SIG-M5 (cell line): ENCODE measurements at regions not wholly inside any gene's neighbourhood (a gene's known extent, or its start where the extent isn't known, plus 50 kb on each side); places are given as distances from the start of the nearest gene placed in this dataset.
"Not testable (repeated sequence)": the region's sequence is repeated elsewhere in the genome, so short reads cannot be mapped to it uniquely, and the experiment has no call there.

ENCODE experiments used
- DNase-seq: peaks from one replicate; lab custom pipeline; 2025; lab: John Stamatoyannopoulos, UW

DNA sequence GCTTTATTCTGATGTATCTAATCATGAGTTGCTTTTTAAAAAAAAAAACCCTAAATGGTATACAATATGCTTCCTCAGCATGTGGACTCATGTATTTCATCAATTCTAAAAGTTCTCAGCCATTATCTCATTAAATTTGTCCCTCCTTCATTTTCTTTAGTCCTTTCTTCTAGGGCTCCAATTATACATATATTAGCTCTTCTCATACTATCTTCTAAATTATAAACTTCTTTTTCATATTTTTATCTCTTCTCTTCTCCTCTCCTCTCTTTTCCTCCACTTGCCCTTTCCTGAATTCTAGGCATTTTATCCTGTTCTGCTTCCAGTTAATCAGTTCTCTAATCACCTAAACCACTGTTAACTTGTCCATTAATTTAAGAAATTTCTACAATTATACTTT is 55.0 kb upstream of the IL33 start:
- no peak for DNase-seq

DNA sequence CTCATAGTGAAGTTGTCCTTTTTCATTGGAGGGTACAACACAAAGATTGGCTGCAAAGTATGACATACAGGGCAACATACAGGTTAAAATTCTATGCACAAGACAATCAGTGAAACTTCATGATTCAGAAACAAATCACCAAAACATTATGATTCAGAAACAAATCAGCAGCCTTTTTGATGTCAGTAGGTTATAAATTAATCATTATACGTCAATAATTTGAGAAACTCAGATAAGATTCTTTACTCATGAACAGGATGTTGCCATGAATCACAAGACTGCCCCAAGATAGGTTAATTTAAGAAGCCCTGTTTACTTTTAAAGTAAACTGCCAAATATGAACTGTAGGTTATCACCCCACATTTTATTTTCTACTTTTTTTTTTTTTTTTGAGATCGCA is 62.2 kb upstream of the IL33 start:
- no peak for DNase-seq

DNA sequence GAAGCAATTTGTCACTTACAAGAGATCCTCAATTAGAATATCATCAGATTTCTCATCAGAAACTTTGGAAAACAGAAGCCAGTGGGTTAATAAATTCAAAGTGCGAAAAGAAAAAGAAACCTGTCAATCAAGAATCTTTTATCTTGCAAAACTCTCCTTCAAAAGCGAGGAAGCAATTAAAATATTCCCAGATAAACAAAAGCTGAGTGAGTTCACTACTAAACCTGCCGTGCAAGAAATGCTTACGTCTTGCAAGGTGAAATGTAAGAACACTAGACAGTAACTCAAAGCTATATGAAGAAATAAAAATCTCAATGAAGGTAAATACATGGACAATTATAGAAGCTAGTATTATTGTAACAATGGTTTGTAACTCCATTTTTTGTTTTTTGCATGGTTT is 62.8 kb upstream of the IL33 start:
- no peak for DNase-seq

DNA sequence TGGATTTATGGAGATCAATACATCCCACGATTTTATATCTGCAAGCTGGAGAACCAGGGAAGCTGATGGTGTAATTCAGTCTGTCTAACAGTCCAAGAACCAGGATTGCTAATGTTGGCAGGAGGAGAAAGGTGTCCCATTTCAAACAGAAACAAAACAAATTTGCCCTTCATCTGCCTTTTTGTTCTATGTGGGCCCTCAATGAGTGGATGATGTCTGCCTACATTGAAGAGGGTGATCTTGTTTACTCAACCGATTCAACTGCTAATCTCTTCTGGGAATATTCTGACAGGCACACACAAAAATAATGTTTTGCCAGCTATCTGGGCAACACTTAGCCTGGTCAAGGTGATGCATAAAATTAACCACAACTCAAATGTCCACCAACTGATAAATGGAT is 65.1 kb upstream of the IL33 start:
- no peak for DNase-seq

DNA sequence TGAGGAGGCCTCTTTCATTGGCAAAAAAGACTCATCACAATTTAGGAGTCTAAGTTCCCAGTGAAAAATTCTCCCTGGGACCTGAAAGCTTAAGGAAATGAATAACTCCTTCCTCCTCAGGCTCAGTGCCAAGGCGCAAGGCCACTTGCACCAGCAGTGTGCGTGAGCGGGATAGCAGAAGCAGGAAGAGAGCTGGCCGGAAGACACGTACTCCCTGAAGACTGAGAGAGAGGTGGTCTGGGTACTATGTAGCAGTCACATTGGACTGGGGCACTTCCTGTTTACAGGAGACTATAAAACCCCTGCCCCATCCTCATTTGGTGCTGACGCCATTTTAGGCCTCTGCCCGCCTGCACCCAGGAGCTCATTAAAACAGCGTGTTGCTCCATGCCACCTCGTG is 66.3 kb upstream of the IL33 start:
- DNase-seq: no peak

DNA sequence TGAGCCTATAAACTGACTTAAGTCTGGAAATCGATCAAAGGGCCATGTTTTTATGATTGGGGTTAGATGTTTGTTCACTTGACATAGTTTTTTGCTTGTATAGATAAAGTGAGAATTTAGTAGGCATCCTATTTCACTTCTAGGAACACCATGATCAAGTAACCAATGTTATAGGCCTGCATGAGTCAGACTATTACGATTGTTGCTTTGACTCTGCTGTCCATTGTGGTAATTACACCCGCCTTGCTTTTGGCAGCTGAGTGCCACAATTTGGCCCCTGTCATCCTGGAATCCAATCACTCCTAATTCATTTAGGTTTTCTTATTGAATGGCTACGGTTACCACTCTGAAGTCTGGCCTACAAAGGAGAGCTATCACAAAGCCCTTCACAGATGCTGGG is 67.8 kb upstream of the IL33 start:
- no peak for DNase-seq

DNA sequence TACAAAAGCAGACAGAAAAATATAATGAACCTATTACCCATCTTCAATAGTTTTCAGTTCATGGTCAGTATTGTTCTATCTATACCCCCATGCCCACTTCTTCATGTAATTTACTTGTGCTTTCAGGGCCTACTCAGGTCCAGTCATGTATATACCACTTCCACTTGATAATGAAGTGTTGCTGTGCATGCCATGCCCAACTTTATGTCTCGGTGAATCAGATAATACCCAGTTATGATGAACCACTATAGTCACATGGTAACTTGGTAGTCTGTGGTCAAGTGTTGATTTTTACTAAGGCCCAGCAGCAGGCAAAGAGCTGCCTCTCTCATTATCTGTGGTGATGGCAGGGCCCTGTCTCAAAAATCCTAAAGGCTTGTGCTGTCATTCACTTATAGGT is 70.7 kb upstream of the IL33 start:
- no peak for DNase-seq

DNA sequence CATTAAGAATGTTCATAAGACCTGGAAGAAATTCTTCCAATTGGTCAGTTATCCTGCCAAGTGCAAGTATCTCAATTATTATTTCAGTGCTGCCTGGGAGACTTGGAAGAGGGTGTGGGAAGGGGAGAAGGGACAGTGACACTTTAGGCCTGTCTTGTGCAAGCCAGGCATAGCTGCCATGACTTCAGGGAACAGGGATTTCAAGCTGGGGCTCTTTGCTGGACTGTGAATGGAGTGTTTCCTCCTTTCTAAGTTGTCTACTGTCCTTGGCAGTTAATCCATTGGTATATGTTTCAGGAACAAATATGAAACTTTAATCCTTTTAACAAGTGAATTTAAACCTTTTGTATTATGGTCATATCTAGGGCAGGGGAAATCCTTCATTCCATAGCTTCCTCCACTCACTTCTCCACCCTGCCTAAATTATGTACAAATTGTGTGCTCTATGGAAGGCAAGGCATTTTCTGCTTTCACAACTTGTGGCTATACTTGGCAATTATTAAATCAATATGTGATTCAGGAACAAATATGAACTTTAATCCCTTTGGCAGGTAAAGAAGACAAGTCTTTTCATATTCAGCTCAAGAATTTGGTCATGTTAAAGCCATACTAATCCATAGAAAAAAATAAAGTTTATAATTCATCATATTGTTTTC is 72.7 kb upstream of the IL33 start:
- no peak for DNase-seq

DNA sequence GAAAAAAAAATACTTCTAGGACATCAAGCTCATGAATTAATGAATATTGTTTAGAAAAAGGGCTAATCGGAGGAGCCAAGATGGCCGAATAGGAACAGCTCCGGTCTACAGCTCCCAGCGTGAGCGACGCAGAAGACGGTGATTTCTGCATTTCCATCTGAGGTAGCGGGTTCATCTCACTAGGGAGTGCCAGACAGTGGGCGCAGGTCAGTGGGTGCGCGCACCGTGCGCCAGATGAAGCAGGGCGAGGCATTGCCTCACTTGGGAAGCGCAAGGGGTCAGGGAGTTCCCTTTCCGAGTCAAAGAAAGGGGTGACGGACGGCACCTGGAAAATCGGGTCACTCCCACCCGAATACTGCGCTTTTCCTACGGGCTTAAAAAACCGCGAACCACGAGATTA is 79.8 kb upstream of the IL33 start:
- not testable (repeated sequence) for DNase-seq

DNA sequence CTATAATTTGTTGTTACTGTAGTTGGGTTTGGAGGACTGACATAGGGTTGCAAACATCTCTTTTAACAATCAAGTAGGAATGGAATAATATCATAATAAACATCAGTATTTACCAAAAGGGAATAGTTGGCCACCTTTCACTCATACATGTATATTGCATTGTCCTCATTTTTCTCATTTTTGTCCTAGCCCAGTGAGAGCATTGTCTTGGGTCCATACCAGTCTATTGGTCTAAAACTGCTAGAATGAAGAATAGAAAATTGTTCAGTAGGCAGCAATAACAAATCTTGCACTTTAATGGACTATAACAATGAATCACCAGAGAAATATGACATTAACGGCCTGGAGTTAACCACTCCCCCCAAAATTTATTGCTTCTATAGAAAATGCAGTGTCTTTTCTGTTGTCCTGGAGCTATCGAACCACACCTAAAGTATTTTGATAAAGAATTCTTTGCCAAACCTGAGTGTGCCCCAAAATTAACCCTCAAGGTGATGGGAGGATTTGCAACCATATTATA is 80.9 kb upstream of the IL33 start:
- no peak for DNase-seq

DNA sequence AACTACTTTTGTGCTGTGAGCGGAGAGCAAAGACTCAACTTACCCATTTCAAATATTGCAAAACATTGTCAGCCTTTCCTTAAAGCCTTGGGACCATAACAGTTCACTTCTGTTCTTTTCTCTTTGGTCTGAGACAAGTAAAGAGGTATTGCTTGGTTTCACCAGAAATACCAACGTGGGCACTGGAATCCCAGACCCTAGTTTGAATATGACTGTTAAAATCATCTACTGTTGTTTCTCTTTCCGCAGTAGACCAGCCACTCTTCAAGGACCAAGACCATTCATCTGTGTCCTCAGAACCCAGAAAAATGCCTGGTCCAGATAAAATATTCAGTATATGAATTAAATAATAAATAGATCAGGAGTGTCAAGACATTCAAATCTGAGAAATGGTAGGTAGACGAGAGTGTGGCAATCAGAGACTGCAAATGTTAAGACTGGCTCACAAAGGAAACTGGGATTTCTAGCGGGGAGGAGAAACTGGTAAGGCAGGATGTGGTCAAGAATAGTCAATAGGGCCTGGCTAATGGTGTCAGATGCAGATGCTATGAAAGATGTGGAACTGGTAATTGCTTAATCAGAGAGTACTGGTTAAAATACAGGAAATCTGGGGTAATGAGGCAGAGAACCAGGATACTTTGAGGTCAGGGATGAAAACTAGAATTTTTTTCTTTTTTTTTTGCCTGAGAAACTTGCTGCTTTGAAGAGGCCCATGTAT is 82.1 kb upstream of the IL33 start:
- no peak for DNase-seq

DNA sequence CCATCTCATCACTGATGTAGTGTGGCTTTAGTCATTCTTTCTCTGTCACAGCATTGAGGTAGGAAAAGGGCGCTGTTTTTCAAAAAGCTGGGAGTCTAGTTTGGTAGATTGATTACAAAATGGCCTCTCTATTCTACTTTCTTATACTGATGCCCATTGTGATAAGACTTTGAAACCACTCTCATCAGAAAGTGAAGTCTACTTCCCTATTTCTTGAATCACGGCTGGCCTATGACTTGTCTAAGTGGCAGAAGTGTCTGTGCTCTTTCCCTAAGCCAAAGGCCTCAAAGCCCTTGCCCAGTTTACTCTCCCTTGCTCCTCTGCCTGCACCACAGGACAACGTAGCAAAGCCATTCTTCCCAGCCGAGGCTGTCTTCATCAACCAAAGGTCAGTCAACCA is 83.0 kb upstream of the IL33 start:
- no peak for DNase-seq

DNA sequence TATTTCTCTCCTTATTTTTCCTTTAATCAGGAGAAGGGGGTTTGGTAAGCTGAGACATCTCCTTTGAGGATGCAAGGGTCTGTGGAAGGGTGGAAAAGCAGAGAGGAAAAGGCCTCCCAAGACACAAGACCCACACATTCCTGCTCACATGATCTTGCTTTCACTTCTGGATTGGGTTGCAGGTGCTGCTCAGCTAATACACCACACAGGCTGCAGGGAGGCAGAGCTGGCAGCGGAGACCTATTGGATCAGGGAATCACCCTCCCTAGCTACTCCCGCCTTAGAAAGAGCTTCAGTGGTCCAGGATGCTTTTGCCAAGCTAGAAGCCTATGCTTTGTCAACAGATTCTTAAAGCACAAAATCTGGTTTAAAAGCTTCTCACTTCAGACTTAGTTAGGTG is 87.6 kb upstream of the IL33 start:
- DNase-seq: no peak

DNA sequence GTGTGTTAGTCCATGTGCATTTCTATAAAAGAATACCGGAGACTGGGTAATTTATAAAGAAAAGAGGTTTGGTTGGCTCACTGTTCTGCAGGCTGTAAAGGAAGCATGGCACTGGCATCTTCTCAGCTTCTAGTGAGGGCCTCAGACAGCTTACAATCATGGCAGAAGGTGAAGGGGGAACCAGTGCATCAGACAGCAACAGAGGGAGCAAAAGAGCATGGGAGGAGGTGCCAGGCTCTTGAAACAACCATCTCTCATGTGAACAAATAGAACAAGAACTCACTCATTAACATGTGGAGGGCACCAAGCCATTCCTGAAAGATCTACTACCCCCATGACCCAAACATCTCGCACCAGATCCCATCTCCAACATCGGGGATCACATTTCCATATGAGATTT is 89.2 kb upstream of the IL33 start:
- no peak for DNase-seq

DNA sequence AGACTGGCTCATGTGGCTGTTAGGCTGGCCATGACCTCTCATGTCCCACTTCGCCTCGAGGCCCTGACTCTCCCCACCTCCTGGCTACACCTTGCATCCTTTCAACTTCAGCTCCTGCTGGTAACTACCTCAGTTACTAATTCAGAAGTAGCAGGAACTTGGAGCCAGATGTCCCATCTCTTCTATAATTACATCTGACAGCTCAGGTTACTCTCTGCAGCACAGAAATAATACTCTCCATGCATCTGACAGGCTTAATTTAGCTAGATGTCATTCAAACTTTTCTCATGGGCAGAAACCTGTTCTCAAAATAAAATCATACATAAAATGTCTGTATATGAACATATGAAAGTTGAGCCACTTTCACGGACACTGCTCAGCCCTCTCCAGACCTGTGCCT is 92.2 kb upstream of the IL33 start:
- DNase-seq: no peak

DNA sequence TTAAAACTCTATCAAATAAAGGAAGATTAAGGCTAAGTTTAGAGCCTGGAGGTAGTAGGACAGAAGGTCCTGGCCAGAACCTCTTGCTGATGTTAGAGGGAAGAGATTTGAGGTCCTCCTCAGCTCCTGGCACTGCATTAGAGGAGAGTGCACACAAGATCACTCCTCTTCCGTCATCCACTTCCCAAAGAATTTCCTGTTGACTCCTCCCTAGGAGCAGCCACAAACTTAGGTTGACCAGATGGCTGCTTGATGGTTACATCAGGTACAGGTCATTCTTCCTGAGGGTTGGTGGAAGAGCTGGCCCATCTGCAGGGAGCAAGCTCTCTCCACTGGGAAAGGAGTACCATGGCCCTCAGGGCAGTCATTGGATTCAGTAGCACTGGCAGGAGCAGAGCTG is 93.9 kb upstream of the IL33 start:
- no peak for DNase-seq

DNA sequence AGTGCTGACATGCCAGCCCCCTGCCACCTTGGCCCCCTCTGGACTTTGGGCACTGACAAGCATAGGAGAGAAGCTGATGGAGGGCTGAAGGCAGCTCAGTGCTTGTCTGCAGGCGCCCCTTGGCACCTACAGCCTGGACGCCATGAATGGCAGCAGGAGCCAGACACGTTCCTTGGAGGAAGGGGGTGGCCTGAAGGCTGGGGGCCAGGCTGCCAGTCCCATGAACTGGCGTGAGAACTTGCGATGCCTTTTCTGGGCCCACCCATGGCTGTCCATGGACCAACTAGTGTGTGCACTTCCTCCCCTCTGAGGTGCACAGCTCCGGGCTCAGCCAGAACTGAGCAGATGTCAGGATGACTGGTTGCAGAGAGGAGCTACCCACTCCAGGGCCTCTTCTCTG is 99.0 kb upstream of the RANBP6 start:
- no peak for DNase-seq

DNA sequence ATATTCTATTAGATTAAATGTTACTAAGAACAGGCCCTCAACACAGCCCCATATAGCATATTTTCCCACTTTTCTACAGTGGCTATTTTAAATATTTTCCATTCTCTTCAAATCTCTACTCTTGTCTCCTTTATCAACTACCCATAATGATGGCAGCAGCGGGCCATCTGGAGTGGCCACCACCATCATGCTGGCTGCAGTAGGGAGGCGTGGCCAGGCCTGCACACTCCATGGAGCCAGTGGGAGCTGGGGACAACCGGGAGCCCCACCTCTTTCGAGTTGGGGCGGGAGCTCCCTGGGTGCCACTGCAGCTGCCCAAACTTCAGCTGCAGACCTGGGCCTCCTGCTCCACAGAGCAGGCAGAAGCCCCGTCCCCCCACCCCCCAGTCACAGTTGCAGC is 98.4 kb upstream of the RANBP6 start:
- no peak for DNase-seq

DNA sequence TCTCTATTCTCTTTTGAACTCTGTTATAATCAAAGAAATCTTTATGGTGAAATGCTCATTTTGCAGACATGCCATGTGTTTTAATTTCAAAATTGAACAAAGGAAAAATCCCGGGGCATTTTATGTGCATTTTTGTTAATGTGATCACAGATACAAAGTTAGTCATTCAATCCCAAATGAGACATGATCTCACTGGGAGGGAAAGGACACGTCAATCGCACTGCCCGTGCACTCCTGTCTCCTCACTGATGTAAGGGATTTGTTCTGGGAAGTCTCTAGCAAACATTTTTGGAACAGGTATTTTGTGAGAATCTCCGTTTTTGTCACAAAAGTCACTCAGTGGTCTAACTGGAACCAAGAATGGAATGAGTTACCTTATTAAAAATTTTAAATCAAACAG is 97.9 kb upstream of the RANBP6 start:
- DNase-seq: no peak

DNA sequence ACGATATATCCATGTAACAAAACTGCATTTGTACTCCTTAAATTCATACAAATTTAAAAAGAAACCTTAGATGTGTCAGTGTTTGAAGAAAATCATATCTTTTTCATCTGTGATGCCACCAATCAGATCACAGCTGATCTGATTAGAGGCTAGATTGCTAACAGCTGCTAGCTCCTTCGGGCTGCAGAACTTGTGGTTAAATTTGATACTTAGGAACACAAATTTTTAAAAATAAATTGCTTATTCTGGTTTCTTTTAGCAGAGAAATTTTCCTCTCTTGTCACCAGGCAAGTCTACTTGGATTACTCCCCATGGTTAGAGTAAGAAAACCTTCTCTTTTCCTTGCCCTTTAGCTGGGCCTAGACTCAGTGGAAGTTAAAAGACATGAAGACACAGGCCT is 94.6 kb upstream of the RANBP6 start:
- no peak for DNase-seq

DNA sequence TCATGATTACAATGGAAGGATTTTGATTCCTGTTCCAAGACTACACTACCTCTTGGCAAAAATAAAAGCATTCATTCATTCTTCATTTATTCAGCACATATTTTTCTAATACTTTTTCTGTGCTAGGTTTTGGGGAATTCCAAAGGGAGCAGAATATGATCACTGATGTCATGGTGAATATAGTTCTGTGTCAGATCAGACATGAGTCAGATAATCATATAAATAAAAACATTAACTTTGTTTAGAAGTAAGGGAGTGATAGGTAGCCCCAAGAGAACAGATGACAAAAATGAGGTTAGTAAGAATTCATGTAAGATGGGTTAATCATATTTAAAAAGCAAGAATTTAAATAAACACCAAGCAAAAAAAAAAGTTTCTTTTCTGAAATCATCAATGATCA is 94.1 kb upstream of the RANBP6 start:
- DNase-seq: no peak

DNA sequence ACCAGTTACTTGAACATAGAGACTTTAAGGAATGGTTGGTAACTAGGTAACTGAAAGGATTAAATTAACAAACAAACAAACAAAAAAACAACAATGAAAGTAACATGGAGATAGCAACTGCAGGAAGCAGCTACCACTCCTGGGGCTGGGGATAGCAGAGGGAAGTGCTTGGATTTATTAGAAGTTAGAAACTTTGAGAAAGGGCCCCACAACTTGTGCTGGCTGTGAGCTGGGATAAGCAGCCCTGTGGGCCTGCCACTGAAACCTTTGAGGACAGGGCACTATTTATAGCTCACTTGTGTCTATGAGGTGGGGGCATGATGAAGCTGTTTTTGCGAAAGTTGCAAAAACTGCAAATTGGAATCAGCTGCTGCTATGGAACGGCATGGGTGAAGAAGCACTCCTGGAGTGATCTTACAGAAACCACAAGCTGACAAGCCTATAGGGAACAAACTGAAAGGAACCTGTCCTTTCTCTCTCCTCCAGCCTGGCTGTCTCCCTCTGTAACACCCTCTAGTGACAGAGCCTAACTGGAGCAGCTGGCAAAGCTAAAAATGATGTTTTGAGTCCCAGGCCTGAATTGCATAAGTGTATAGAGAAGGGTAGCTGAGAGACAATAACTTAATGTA is 91.4 kb upstream of the RANBP6 start:
- no peak for DNase-seq

DNA sequence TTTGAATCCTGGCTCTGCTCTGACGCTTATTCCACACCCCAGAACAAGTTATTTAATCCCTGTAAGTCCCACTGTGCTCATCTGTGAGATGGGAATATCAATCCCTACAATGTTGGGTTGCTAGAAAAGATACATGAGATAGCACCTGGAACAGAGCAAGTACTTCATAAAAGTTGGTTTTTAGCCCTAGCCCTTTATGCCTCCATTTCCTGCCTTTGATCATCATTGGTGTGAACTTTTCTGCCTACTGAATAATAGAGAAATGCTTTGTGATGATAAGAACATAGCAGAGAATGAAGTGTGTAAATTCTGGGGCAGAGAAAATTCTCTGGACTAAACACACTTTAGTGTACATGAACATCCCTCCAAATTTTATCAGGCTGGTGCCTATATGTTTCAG is 90.3 kb upstream of the RANBP6 start:
- no peak for DNase-seq

DNA sequence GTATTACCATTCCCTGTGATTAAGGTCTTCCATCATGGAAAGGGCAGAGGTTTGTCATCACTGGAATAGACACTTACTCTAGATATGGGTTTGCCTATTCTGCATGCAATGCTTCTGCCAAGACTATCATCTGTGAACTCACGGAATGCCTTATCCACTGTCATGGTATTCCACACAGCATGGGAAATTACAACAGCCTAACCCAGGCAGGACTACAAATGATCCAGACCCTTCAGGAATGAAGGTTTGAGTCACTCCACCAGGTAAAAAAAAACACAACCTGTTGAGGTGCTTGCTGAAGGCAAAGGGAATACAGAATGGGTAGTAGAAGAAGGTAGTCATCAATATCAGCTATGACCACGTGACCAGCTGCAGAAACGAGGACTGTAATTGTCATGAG is 89.0 kb upstream of the RANBP6 start:
- DNase-seq: not testable (repeated sequence)
